Fibroblast of upper back skin (primary cell): ENCODE measurements at regions not wholly inside any gene's neighbourhood (a gene's known extent, or its start where the extent isn't known, plus 50 kb on each side); places are given as distances from the start of the nearest gene placed in this dataset.

ENCODE experiments used
- DNase-seq: peaks from one replicate; pipeline ENCODE4 v3.0.0-alpha.2; 2013

- DNase-seq: no peak
These were observed 111.2 kb upstream of the NLRP1 start for GRCh38 chr17:5695480-5695879.

DNA sequence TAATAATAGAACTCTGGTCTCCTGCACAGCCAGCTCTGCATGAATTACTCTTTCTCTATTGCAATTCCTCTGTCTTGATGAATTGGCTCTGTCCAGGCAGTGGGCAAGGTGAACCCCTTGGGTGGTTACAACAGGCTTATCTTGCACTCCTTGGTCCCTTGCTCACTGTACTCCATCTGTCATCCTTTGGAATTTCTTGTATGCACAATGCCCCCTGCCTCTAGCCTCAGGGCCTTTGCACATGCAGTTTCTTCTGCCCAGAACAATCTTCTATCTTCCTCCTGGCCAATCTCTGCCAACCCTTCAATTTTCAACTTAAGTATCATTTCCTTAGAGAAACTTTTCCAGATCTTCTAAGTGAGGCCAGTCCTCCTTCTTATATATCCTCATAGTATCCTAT lies 114.7 kb upstream of the NLRP1 start:
- no peak for DNase-seq

GRCh38 chr17:5699814-5700213 lies 115.5 kb upstream of the NLRP1 start:
- no peak for DNase-seq

- no peak for DNase-seq
These were observed 116.4 kb upstream of the NLRP1 start for GRCh38 chr17:5700745-5701144.

DNA sequence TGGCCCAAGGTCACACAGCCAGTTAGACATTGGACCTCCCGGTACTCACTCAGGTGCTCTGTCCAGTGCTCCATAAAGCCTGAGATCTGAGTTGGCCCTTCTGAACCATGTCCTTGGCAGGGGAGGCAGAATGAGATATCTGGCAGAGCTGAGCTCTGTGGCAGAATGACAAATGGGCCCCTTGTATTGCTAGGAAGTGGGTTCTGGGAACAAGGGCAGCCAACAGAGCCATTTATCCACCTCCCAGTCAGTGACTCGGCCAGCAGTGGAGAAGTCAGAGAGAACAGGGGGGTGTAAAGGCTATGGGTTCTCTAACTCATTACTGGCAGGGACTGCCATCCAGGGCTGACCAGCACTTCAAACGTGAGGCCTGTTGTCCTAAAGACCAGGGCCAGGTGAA lies 117.1 kb upstream of the NLRP1 start:
- no peak for DNase-seq

DNA sequence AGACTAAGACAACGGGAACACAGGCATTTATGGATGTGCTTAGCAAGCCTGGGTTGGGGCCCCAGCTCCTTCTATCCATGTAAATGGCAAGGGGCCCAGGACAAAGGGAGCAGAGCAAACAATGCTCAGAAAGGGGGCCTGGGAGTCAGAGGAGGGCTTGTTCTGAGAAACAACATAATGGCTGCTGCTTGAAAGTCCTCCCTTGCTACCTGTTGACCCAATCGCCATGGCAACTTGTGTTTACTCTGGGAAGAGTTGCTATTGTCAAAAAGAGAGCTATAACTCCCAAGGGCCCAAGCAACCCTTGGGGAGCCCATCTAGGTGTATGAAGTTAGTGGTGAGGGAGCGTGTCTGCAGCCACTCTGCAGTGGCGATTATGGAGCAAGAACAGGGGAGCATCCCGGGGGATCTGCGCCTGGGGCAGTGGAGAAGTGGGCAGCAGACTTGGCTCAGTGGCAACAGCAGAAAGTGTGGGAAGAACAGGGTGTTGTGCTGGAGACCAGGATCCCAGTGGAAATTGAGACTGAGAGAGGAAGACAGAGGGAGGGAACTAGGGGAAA lies 118.7 kb upstream of the NLRP1 start:
- DNase-seq: no peak

- no peak for DNase-seq
These were observed 119.4 kb upstream of the NLRP1 start for GRCh38 chr17:5703736-5704135.

- peak; percentile 14 for DNase-seq
These were observed 121.0 kb upstream of the NLRP1 start for GRCh38 chr17:5705081-5705875.

- DNase-seq: no peak
These were observed 121.7 kb upstream of the NLRP1 start for GRCh38 chr17:5705876-5706576.

DNA sequence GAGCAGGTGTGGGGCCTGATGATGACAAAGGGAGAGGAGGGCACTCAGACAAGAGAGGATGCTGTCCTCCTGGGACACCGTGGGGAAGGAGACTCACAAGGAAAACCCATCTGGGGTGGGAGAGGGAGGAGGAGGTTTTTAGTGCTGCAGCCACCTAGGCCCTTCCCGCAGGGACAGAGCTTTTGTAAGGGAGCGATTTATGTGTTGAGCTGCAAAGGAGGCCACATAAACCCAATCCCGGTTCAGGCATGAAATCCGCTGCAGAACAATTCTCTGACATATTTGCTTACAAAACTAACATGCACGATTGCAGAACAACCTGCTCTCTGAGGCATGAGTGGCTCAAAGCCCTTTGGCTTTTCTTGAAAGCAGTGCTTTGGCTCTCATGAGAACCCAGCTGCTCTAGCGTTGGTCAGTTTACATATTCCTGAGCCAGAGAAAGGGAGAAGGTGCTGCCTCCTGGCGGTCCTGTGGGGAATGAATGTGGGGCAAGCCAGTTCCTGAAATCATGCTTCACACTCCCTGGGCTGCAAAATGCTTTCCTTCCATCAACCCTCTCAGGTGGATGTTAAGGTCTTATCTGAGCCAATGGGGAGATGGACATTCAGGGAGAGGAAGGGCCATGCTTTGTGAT lies 122.4 kb upstream of the NLRP1 start:
- peak; percentile 42 for DNase-seq

- DNase-seq: no peak
These were observed 123.2 kb upstream of the NLRP1 start for GRCh38 chr17:5707482-5707881.

DNA sequence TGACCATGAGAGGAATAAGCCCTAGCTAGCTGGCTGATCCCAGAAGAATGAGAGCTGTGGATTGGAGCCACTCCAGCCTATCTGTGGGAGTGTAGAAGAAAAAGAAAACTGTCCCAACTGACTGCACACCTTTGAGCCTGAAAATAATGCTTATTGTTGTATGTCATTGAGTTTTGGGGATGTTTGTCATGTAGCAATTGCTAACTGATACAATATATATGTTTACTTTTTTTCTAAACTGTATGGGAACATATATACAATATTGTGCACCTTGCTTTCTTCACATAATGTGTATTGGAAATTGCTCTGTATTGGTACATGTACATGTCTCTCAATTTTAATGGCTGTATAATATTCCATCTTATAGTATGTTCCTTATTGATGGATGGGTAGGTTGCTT lies 124.0 kb upstream of the NLRP1 start:
- DNase-seq: no peak

DNA sequence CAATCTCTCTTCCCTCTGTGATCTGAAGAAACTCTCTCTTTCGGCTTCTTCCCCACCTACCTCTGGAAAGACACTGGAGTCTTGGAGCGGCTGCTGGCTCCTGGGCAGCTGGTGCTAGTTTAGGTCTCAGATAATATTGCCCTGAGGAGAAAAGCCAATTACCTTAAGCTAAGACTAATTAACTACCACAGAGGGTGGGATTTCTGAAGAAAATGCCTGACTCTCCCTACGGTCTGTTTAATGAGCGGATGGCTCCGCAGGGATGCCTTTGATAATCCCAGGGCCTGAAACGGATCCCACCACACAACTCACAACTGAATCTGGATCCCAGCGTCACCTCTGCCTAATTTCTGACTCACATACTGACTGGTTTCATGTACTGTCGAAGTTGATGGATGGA lies 127.0 kb upstream of the NLRP1 start:
- no peak for DNase-seq

DNA sequence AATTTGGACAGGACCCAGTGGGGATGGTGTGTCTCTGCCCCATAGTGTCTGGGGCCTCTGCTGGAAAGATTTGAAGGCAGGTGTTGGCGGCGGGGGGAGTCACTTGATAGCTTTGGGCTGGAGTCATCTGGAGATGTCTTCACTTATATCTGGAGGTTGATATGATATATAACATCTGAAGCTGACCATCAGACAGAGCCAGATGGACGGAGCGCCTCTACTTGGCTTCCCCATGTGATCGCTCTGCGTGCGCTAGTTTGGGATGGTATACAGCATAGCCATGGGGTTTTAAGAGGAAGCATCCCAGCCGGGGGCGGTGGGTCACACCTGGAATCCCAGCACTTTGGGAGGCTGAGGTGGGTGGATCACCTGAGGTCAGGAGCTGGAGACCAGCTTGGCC lies 130.7 kb upstream of the NLRP1 start:
- DNase-seq: no peak

- no peak for DNase-seq
These were observed 131.2 kb upstream of the NLRP1 start for GRCh38 chr17:5715478-5715877.

DNA sequence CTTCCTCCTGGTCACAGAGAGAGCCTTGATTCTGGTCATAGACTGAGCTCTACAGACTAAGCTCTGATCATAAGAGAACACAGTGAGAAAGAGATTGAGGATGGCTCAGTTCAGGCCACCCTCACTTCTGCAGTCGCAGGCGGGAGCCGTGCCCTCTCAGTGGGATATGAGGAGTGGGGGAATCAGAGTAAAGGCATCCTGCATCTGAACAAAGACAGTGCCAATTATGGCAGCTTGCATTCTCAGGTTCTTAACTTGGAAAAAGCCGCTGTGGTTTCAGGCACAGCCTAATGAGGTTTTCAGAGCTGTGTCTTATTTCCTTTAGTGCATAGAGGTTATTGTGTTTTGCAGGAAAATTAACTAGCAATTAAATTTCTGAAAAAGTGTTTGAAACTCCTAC lies 134.4 kb upstream of the NLRP1 start:
- no peak for DNase-seq

- DNase-seq: peak; percentile 12
These were observed 135.7 kb upstream of the NLRP1 start for GRCh38 chr17:5719976-5720375.

GRCh38 chr17:5730373-5730772 lies 146.1 kb upstream of the NLRP1 start:
- no peak for DNase-seq

- no peak for DNase-seq
These were observed 156.6 kb upstream of the NLRP1 start for GRCh38 chr17:5740937-5741336.

GRCh38 chr17:5741810-5742209 lies 157.5 kb upstream of the NLRP1 start:
- no peak for DNase-seq

DNA sequence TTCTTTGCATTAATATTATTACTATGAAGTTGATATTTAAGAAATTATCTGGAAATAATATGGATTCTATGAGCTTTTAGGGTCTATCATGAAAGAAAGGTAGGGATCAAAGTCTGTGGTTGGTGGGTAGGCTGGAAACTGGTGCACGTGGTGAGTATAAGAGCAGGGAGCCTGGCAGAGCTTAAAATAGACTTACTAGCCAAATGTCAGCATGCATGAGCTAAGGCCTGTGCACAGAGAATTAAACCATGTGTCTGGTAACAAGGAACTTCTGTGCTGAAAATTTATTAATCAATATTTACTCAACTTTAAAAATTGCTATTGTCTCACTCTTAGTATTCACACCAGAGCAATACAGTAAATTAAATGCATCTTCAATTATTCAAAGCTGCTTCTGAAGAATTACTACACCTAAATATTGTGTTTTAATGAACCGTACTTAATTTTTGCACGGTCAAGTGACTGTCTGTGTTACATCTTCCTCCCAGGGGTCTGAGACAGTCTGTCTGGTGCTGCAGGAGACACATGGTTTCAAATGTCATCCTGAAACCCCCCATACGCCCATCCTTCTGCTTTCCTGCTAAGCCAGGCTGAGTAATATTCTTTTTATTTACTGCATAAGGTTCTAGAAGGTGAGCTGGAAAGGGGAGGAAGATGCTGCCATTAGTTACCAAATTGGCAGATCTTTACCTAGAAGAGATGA lies 161.0 kb upstream of the NLRP1 start:
- DNase-seq: no peak

DNA sequence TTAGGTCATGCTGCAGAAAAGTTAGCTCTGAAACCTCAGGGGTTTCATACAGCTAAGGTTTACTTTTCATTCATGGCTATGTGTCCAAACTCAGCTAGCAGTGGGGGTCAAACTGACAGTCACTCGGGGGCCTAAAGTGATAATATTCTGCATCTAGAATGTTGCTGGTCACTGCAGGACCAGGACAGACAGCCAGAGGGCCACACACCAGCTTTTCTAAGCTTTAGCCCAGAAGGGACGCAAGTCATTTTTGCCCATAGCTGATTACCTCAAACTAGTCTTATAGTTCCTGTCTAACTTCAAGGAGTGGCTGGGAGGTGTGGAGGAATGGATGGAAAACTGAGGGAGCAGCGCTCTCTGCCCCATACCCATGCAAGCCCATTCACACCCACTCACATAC lies 163.0 kb upstream of the NLRP1 start:
- DNase-seq: no peak

DNA sequence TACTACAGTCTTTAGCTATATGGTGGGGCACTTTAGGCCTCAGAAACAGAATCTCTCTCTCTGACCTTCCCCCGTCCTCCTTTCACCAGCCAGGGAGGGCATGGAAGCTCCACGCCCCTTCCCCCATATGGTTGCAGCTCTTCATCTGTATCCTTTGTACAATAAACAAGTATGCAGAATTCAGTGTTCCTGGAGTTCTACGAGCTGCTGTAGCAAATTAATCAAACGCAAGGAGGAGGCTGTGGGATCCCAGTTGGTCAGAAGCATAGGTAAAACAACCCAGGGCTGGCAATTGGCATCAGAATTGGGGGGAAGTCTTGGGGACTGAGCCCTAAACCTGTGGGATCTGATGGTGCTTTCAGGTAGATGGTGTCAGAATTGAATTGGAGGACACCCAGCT lies 163.7 kb upstream of the NLRP1 start:
- DNase-seq: no peak
